GM12878 (cell line): ENCODE measurements at regions not wholly inside any gene's neighbourhood (a gene's known extent, or its start where the extent isn't known, plus 50 kb on each side); places are given as distances from the start of the nearest gene placed in this dataset.

ENCODE experiments used
- ATAC-seq: fragments of 200-7000 bp; cut with Tn5 transposase; 3 replicates; pipeline ENCODE4 v1.9.1; 2020; ENCODE audit warnings: mild to moderate bottlenecking, moderate library complexity
- BruUV-seq: library from RNA; stranded (reverse); fragments of 400-500 nt; replicated peaks from 2 replicates; lab custom pipeline; 2021; lab: Mats Ljungman, UMichigan
- CTCF ChIA-PET: fragments of 300-600 bp; sonication (Branson Sonifier 250); formaldehyde crosslinking; extraction: SDS; loops from one replicate; lab custom pipeline; 2021; ENCODE audit warnings: inconsistent platforms; lab: Yijun Ruan, JAX
- POLR2A ChIA-PET: fragments of 350-600 bp; formaldehyde crosslinking; extraction: SDS; loops from one replicate; lab custom pipeline; 2021; ENCODE audit warnings: inconsistent platforms; lab: Charles Lee
- RAD21 ChIA-PET: fragments of 300-600 bp; sonication (Branson Sonifier 250); formaldehyde crosslinking; loops from one replicate; lab custom pipeline; 2023; ENCODE audit warnings: antibody characterized with exemption; ENCODE audit not compliant: unreplicated experiment; lab: Charles Lee
- SMC1A ChIA-PET: fragments of 300-600 bp; sonication (Branson Sonifier 250); formaldehyde crosslinking; loops from one replicate; lab custom pipeline; 2023; ENCODE audit not compliant: unreplicated experiment, uncharacterized antibody; lab: Charles Lee
- DNase-seq: peaks from one replicate; pipeline ENCODE4 v3.0.0-alpha.2; 2011; ENCODE audit warnings: low read depth, low spot score
- FAIRE-seq: peaks from 3 replicates; lab custom pipeline; 2011; peaks lifted over from hg19 to GRCh38; lab: Jason Lieb, UNC
- H2AFZ ChIP-seq: 2 replicates; pipeline ENCODE4 v1.6.0; 2011; ENCODE audit warnings: low read depth, low read length, control low read depth; ENCODE audit not compliant: control insufficient read depth
- H3K27ac ChIP-seq: 2 replicates; pipeline ENCODE4 v1.5.1; 2011; ENCODE audit warnings: control low read depth; ENCODE audit not compliant: control insufficient read depth, insufficient read depth
- H3K27me3 ChIP-seq, 2 experiments: replicated peaks in 1 of 2; 2 replicates each; pipeline versions ENCODE4 v1.6.0 to v1.6.1; 2011; ENCODE audit warnings: low read length in 1 of 2; ENCODE audit not compliant: control insufficient read depth in 2 of 2, insufficient read depth in 2 of 2
- H3K36me3 ChIP-seq, 2 experiments: 2 replicates each; pipeline ENCODE4 v1.5.1; 2011; ENCODE audit warnings: low read length in 1 of 2; ENCODE audit not compliant: control insufficient read depth in 2 of 2, insufficient read depth in 2 of 2
- H3K4me1 ChIP-seq: 2 replicates; pipeline ENCODE4 v1.6.1; 2011; ENCODE audit warnings: mild to moderate bottlenecking, low read length, moderate library complexity, mixed read lengths; ENCODE audit not compliant: control insufficient read depth, insufficient read depth
- H3K4me2 ChIP-seq: 2 replicates; pipeline ENCODE4 v1.6.0; 2011; ENCODE audit warnings: control low read depth; ENCODE audit not compliant: control insufficient read depth, insufficient read depth
- H3K4me3 ChIP-seq: fragments of 200-600 bp; sonication (generic); 2 replicates; pipeline ENCODE4 v1.5.1; 2016
- H3K79me2 ChIP-seq: 2 replicates; pipeline ENCODE4 v1.6.0; 2011; ENCODE audit warnings: low read length; ENCODE audit not compliant: control insufficient read depth, insufficient read depth
- H3K9ac ChIP-seq: 2 replicates; pipeline ENCODE4 v1.8.0; 2011; ENCODE audit warnings: low read length, control low read depth, mixed read lengths; ENCODE audit not compliant: control insufficient read depth, insufficient read depth
- H3K9me3 ChIP-seq: replicated peaks from 3 replicates; pipeline ENCODE4 v1.5.1; 2011; ENCODE audit warnings: mild to moderate bottlenecking, low read length; ENCODE audit not compliant: control insufficient read depth, insufficient read depth
- H4K20me1 ChIP-seq: 2 replicates; pipeline ENCODE4 v1.6.0; 2011; ENCODE audit not compliant: control insufficient read depth, insufficient read depth
- CBFB ChIP-seq: IDR thresholded peaks from 2 replicates; pipeline ENCODE4 v1.6.1; 2016; ENCODE audit warnings: antibody characterized with exemption, low read depth
- TCF12 ChIP-seq: IDR thresholded peaks from 2 replicates; pipeline ENCODE4 v1.6.1; 2011; ENCODE audit warnings: low read depth, mild to moderate bottlenecking, low read length
- WGBS: methylation state at CpG from one replicate; pipeline ENCODE4 v1.1.6; 2016; ENCODE audit warnings: low lambda C conversion rate; ENCODE audit not compliant: insufficient replicate concordance, insufficient coverage; ENCODE audit errors: missing lambda C conversion rate; 5-methylcytosine and 5-hydroxymethylcytosine counted together
- in situ Hi-C: fragments of 300-500 bp; cut with MboI; formaldehyde crosslinking; loops from 9 replicates; pipeline ENCODE4 v1.14.3; 2018; ENCODE audit warnings: mixed read lengths
- intact Hi-C: fragments of 100-400 bp; cut with micrococcal nuclease; formaldehyde crosslinking; loops from one replicate; pipeline ENCODE4 v1.14.2; 2022; ENCODE audit not compliant: unreplicated experiment
- TF ChIP-seq, protein P1 (sequence below), 3 experiments: IDR thresholded peaks in 2 of 3; conservative IDR thresholded peaks in 1 of 3; 2 replicates each; pipeline ENCODE4 v1.5.1; 2011; ENCODE audit warnings: low read depth in 3 of 3, low read length in 3 of 3, mild to moderate bottlenecking in 3 of 3, control low read depth in 2 of 3, moderate library complexity in 2 of 3, inconsistent platforms in 1 of 3, mixed read lengths in 1 of 3; ENCODE audit not compliant: control insufficient read depth in 2 of 3, insufficient read depth in 1 of 3; ENCODE audit errors: extremely low read depth in 1 of 3

GRCh38 chr2:9755008-9755407, 88.3 kb upstream of the TAF1B start:
- no peaks in the 10 kb centered on the region for H3K9me3 ChIP-seq
- peaks cover 4 to 15% of the 10 kb centered on the region in 2 experiments for H3K27me3 ChIP-seq
- ATAC-seq = no peak
- intact Hi-C loops (no loop called here), in situ Hi-C loops (no loop called here)
- no peaks in the 10 kb centered on the region for H3K36me3 ChIP-seq
- POLR2A ChIA-PET = no interaction called here
- SMC1A ChIA-PET = interaction anchor here (0.8 kb wide), 1 partner anchor 124 kb away, joined by 3 read pairs; the partner anchor contains the start of gene YWHAQ
- no TSS peak for BruUV-seq
- DNase-seq = no peak
- TF ChIP-seq CBFB = no peak
- 77% methylated on average over 8 of the region's 11 CpGs for WGBS
- no peaks in the 10 kb centered on the region for H4K20me1 ChIP-seq
- FAIRE-seq = no peak
- H3K27ac ChIP-seq = no peak overlapping the region
- no peaks in the 10 kb centered on the region for H3K79me2 ChIP-seq
- H3K4me2 ChIP-seq = no peak overlapping the region
- H3K9ac ChIP-seq = no peak overlapping the region
- H3K4me3 ChIP-seq = no peak overlapping the region
- CTCF ChIA-PET = interaction anchor here (1.6 kb wide), 1 partner anchor 15 kb away, joined by 4 read pairs; no protein-coding TSS in a partner anchor
- RAD21 ChIA-PET = interaction anchor here (1.2 kb wide), 1 partner anchor 15 kb away, joined by 3 read pairs; no protein-coding TSS in a partner anchor
- H3K4me1 ChIP-seq = peaks cover 44% of the 10 kb centered on the region
- H2AFZ ChIP-seq = no peak overlapping the region

DNA sequence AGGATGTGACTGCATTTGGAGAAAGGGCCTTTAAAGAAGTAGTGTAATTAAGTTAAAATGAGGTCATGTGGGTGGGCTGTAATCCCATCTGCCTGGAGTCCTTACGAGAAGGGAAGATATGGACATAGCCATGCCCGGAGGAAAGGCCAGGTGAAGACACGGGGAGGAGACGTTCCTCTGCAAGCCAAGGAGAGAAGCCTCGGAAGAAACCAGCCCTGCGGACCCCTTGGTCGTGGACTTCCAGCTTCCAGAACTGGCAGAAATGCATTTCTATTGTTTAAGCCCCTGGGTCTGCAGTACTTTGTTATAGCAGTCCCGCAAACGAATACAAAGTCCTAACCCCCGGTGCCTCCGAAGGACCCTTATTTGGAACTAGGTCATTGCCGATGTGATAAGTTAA, 87.6 kb upstream of the TAF1B start:
- no peak overlapping the region for H2AFZ ChIP-seq
- peaks cover 41% of the 10 kb centered on the region for H3K4me1 ChIP-seq
- FAIRE-seq (no peak), ATAC-seq (no peak), DNase-seq (no peak)
- no peaks in the 10 kb centered on the region for H3K79me2 ChIP-seq
- H3K9ac ChIP-seq = no peak overlapping the region
- no peak overlapping the region for H3K4me3 ChIP-seq
- ChIA-PET RAD21 (interaction anchor here (1.2 kb wide), 1 partner anchor 15 kb away, joined by 3 read pairs; no protein-coding TSS in a partner anchor), CTCF (interaction anchor here (4.5 kb wide), 1 partner anchor 15 kb away, joined by 25 read pairs; no protein-coding TSS in a partner anchor), POLR2A (no interaction called here), SMC1A (interaction anchor here (0.8 kb wide), 1 partner anchor 125 kb away, joined by 3 read pairs; the partner anchor contains the start of gene YWHAQ)
- in situ Hi-C loops (no loop called here), intact Hi-C loops (no loop called here)
- H3K27ac ChIP-seq = no peak overlapping the region
- TF ChIP-seq, protein P1, sequence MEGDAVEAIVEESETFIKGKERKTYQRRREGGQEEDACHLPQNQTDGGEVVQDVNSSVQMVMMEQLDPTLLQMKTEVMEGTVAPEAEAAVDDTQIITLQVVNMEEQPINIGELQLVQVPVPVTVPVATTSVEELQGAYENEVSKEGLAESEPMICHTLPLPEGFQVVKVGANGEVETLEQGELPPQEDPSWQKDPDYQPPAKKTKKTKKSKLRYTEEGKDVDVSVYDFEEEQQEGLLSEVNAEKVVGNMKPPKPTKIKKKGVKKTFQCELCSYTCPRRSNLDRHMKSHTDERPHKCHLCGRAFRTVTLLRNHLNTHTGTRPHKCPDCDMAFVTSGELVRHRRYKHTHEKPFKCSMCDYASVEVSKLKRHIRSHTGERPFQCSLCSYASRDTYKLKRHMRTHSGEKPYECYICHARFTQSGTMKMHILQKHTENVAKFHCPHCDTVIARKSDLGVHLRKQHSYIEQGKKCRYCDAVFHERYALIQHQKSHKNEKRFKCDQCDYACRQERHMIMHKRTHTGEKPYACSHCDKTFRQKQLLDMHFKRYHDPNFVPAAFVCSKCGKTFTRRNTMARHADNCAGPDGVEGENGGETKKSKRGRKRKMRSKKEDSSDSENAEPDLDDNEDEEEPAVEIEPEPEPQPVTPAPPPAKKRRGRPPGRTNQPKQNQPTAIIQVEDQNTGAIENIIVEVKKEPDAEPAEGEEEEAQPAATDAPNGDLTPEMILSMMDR (IDR thresholded peaks at IDR 0.05 in 2 of 3, conservative IDR thresholded peaks at IDR 0.05 in 1 of 3; ENCODE audit: control insufficient read depth in 2 of 3, extremely low read depth in 1 of 3, insufficient read depth in 1 of 3, low read depth in 3 of 3, low read length in 3 of 3) = no peak
- no peak for TF ChIP-seq TCF12
- H3K9me3 ChIP-seq = no peaks in the 10 kb centered on the region
- BruUV-seq = no TSS peak
- H3K4me2 ChIP-seq = no peak overlapping the region
- no peaks in the 10 kb centered on the region for H3K36me3 ChIP-seq
- H3K27me3 ChIP-seq = peaks cover 4 to 15% of the 10 kb centered on the region in 2 experiments
- 95% methylated on average over 12 of the region's 12 CpGs for WGBS
- no peaks in the 10 kb centered on the region for H4K20me1 ChIP-seq
